ENCODE measurements at regions not wholly inside any gene's neighbourhood (a gene's known extent, or its start where the extent isn't known, plus 50 kb on each side); places are given as distances from the start of the nearest gene placed in this dataset.

- Histone ChIP-seq H3K27me3 (ENCODE audit: control insufficient read depth, insufficient read depth, low read length) (peaks cover 5% of the 10 kb centered on the region; the same call in 1 of the 2 replicates), H3K4me3 (ENCODE audit: low read depth, low read length) (no peak overlapping the region), H3K4me1 (ENCODE audit: control insufficient read depth, insufficient read depth, low read length) (peaks cover 6% of the 10 kb centered on the region; the same call in 1 of the 2 replicates), H3K9me3 (ENCODE audit: control insufficient read depth, insufficient read depth, low read depth, low read length) (no peaks in the 10 kb centered on the region), H3K9ac (ENCODE audit: low read length) (no peak overlapping the region), H3K36me3 (ENCODE audit: control insufficient read depth, insufficient read depth, low read length) (no peaks in the 10 kb centered on the region), H3K27ac (ENCODE audit: low read depth, low read length) (no peak overlapping the region)
Measured at GRCh38 chr12:3355378-3355900, 135.6 kb upstream of the PRMT8 start.

GRCh38 chr12:3357950-3358525 lies 133.0 kb upstream of the PRMT8 start:
- Histone ChIP-seq H3K4me1 (ENCODE audit: control insufficient read depth, insufficient read depth, low read length) (peaks cover 6% of the 10 kb centered on the region; the same call in 1 of the 2 replicates), H3K36me3 (ENCODE audit: control insufficient read depth, insufficient read depth, low read length) (no peaks in the 10 kb centered on the region), H3K27ac (ENCODE audit: low read depth, low read length) (no peak overlapping the region), H3K27me3 (ENCODE audit: control insufficient read depth, insufficient read depth, low read length) (peaks cover 6% of the 10 kb centered on the region; the same call in 1 of the 2 replicates), H3K4me3 (ENCODE audit: low read depth, low read length) (no peak overlapping the region), H3K9ac (ENCODE audit: low read length) (no peak overlapping the region), H3K9me3 (ENCODE audit: control insufficient read depth, insufficient read depth, low read depth, low read length) (no peaks in the 10 kb centered on the region)

GRCh38 chr12:3359478-3359877 lies 131.5 kb upstream of the PRMT8 start:
- Histone ChIP-seq H3K27me3 (ENCODE audit: control insufficient read depth, insufficient read depth, low read length) (peaks cover 20% of the 10 kb centered on the region), H3K4me1 (ENCODE audit: control insufficient read depth, insufficient read depth, low read length) (peaks cover 6% of the 10 kb centered on the region; the same call in 1 of the 2 replicates), H3K9ac (ENCODE audit: low read length) (no peak overlapping the region), H3K4me3 (ENCODE audit: low read depth, low read length) (no peak overlapping the region), H3K27ac (ENCODE audit: low read depth, low read length) (no peak overlapping the region), H3K9me3 (ENCODE audit: control insufficient read depth, insufficient read depth, low read depth, low read length) (no peaks in the 10 kb centered on the region), H3K36me3 (ENCODE audit: control insufficient read depth, insufficient read depth, low read length) (no peaks in the 10 kb centered on the region)

DNA sequence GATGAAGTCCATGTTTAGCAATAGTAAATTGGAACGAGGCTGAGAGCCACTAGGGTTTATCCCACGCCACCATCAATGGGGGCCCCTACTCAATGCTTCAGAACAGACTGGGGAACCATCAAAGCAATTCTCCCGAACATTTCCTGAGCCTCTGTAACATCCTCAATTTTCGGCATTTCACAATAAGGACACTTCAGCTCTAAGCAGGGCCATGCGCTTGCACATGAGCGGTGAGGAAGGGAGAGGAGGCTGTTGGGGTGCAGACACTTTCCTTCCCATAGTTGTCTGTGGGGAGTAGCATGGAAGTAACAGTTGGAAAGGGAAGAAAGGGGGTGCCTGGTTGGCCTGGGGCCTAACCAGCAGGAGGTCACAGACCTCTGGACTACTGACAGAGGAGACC lies 129.9 kb upstream of the PRMT8 start:
- H3K36me3 ChIP-seq (ENCODE audit: control insufficient read depth, insufficient read depth, low read length) = no peaks in the 10 kb centered on the region
- H3K9ac ChIP-seq (ENCODE audit: low read length) = no peak overlapping the region
- peaks cover 10% of the 10 kb centered on the region for H3K4me1 ChIP-seq (ENCODE audit: control insufficient read depth, insufficient read depth, low read length)
- H3K9me3 ChIP-seq (ENCODE audit: control insufficient read depth, insufficient read depth, low read depth, low read length) = no peaks in the 10 kb centered on the region
- H3K27me3 ChIP-seq (ENCODE audit: control insufficient read depth, insufficient read depth, low read length) = peaks cover 31% of the 10 kb centered on the region
- H3K4me3 ChIP-seq (ENCODE audit: low read depth, low read length) = no peak overlapping the region
- H3K27ac ChIP-seq (ENCODE audit: low read depth, low read length) = no peak overlapping the region

DNA sequence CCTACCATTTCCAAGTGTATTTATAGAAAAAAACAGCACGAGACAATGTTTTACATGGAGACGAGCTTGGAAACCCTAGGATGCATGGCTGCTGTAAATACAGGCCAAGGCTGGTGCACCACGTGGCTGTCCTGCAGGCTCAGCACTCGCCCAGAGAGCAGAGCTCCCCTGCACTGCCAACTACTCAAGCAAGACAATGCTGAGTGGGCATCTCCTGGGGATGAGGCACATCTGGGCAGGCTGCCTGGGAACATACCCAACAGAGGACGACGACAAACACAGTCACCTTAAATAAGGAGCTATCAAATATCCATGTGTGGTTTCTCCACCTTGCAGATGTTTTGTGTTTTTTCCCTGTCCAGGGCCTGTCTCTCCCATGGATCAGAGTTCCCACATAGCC lies 128.3 kb upstream of the PRMT8 start:
- H3K36me3 ChIP-seq (ENCODE audit: control insufficient read depth, insufficient read depth, low read length) = no peaks in the 10 kb centered on the region
- H3K27ac ChIP-seq (ENCODE audit: low read depth, low read length) = no peak overlapping the region
- peaks cover 12% of the 10 kb centered on the region for H3K4me1 ChIP-seq (ENCODE audit: control insufficient read depth, insufficient read depth, low read length)
- no peak overlapping the region for H3K4me3 ChIP-seq (ENCODE audit: low read depth, low read length)
- no peak overlapping the region for H3K9ac ChIP-seq (ENCODE audit: low read length)
- H3K9me3 ChIP-seq (ENCODE audit: control insufficient read depth, insufficient read depth, low read depth, low read length) = no peaks in the 10 kb centered on the region
- peaks cover 46% of the 10 kb centered on the region for H3K27me3 ChIP-seq (ENCODE audit: control insufficient read depth, insufficient read depth, low read length)

DNA sequence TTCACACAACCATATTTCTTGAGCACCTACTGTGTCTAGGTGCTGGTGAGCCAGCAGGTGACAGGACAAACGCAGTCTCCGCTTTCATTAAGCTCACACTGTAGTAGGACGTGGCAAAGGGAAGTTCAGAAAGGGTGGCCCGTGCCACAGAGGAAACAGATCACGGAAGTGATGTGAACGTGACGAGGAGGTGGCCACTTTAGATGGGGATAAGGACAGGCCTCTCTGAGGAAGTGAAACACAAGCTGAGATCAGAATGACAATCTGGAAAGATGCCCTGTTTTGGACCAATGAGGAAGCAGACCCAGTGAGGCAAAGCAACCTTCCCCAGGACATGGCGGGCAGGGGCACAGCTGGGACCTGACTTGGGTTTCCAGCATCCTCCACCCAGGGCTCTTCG lies 127.4 kb upstream of the PRMT8 start:
- Histone ChIP-seq H3K27me3 (ENCODE audit: control insufficient read depth, insufficient read depth, low read length) (peaks cover 53% of the 10 kb centered on the region), H3K36me3 (ENCODE audit: control insufficient read depth, insufficient read depth, low read length) (no peaks in the 10 kb centered on the region), H3K9ac (ENCODE audit: low read length) (no peak overlapping the region), H3K4me1 (ENCODE audit: control insufficient read depth, insufficient read depth, low read length) (peaks cover 12% of the 10 kb centered on the region), H3K9me3 (ENCODE audit: control insufficient read depth, insufficient read depth, low read depth, low read length) (no peaks in the 10 kb centered on the region), H3K4me3 (ENCODE audit: low read depth, low read length) (no peak overlapping the region), H3K27ac (ENCODE audit: low read depth, low read length) (no peak overlapping the region)

GRCh38 chr12:3364226-3364625 lies 126.8 kb upstream of the PRMT8 start:
- H3K4me3 ChIP-seq (ENCODE audit: low read depth, low read length) = no peak overlapping the region
- H3K9ac ChIP-seq (ENCODE audit: low read length) = no peak overlapping the region
- peaks cover 6% of the 10 kb centered on the region for H3K4me1 ChIP-seq (ENCODE audit: control insufficient read depth, insufficient read depth, low read length)
- no peak overlapping the region for H3K27ac ChIP-seq (ENCODE audit: low read depth, low read length)
- H3K27me3 ChIP-seq (ENCODE audit: control insufficient read depth, insufficient read depth, low read length) = peaks cover 56% of the 10 kb centered on the region
- no peaks in the 10 kb centered on the region for H3K36me3 ChIP-seq (ENCODE audit: control insufficient read depth, insufficient read depth, low read length)
- H3K9me3 ChIP-seq (ENCODE audit: control insufficient read depth, insufficient read depth, low read depth, low read length) = no peaks in the 10 kb centered on the region

DNA sequence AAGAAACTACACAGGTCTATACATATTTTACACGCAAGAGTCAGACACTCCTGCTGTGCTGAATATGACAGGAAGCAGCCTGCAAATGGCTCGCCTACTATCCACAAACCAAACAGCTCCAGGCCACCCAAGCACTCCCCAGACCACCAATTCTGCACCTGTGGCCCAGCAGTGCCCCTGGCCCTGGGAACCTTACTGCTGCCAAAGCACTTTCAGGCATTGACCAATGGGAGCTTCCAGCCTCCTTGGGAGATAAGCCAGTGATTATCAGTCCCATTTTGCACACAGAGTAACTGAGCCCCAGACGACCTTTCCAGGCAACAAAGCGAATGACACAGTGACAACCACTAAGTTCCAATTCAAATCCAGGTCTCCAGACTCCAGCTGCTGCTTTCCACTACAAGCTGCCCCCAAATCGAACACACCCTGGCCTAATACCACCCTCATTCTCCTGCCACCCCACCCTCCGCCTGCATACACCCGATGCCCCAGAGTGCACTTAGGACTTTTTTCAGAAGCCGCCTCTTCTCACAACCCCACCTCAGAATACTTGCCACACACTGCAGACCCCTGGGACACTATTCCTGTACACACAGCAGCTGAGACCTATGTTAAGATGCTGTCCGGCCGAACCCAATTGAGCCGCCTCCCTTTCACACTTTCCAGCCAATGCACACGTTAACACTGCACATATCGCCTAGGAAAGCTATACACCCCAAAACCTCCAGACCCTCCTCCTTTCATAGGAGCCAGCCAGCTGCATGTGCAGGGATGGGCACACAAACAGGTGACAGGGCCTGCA lies 126.1 kb upstream of the PRMT8 start:
- Histone ChIP-seq H3K27ac (ENCODE audit: low read depth, low read length) (no peak overlapping the region), H3K4me1 (ENCODE audit: control insufficient read depth, insufficient read depth, low read length) (peaks cover 6% of the 10 kb centered on the region), H3K9me3 (ENCODE audit: control insufficient read depth, insufficient read depth, low read depth, low read length) (no peaks in the 10 kb centered on the region), H3K27me3 (ENCODE audit: control insufficient read depth, insufficient read depth, low read length) (peaks cover 57% of the 10 kb centered on the region), H3K4me3 (ENCODE audit: low read depth, low read length) (peak overlapping the region; percentile 72), H3K36me3 (ENCODE audit: control insufficient read depth, insufficient read depth, low read length) (no peaks in the 10 kb centered on the region), H3K9ac (ENCODE audit: low read length) (no peak overlapping the region)

DNA sequence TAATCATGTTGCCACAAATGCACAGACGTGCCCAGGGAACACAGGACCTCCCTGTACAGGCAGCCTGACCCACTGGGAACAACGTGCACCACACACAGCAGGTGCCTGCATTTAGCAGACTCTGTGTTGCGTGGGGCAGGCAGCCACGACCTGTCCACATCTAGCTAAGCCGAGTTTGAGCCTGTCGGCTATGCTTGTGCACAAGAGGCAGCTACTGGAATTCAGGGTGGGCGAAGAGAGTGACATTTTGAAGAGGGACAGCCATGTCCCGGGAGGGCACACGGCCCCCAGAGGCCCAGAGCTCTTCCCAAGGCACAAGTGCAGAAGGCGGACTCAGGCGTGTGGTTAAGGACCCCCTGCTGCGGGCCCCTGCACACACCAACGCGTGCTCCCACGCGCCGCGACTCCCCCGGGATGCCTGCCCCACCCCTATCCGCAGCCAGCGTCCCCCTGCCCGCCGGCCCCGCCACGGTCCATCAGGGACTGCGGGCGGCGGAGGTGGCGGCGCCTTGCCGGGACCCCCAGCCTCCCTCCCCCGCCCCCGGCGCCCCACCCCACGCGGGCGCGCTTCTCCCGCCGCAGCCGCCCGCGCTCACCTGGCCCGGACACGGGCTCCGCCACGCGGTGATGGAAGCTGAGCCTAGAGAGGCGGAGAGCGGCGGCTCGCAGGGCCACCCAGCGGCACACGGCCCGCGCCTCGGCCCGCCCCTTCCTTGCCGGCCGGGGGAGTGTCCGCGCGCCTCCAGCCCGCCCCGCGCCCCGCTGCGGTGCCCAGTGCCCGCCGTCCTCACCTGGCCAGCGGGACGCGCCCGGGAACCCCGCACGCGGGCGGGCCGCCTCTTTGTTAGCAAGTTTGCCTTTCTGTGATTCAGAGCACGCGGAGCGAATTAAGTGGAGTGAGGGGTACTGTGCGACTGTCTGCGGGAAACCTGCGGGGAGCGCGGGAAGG lies 125.3 kb upstream of the PRMT8 start:
- Histone ChIP-seq H3K27me3 (ENCODE audit: control insufficient read depth, insufficient read depth, low read length) (peaks cover 57% of the 10 kb centered on the region), H3K4me1 (ENCODE audit: control insufficient read depth, insufficient read depth, low read length) (peaks cover 6% of the 10 kb centered on the region), H3K27ac (ENCODE audit: low read depth, low read length) (no peak overlapping the region), H3K9me3 (ENCODE audit: control insufficient read depth, insufficient read depth, low read depth, low read length) (no peaks in the 10 kb centered on the region), H3K9ac (ENCODE audit: low read length) (no peak overlapping the region), H3K4me3 (ENCODE audit: low read depth, low read length) (peak overlapping the region; percentile 72), H3K36me3 (ENCODE audit: control insufficient read depth, insufficient read depth, low read length) (no peaks in the 10 kb centered on the region)

GRCh38 chr12:3366451-3367110 lies 124.4 kb upstream of the PRMT8 start:
- Histone ChIP-seq H3K9ac (ENCODE audit: low read length) (no peak overlapping the region), H3K9me3 (ENCODE audit: control insufficient read depth, insufficient read depth, low read depth, low read length) (no peaks in the 10 kb centered on the region), H3K27ac (ENCODE audit: low read depth, low read length) (no peak overlapping the region), H3K4me1 (ENCODE audit: control insufficient read depth, insufficient read depth, low read length) (peaks cover 6% of the 10 kb centered on the region), H3K36me3 (ENCODE audit: control insufficient read depth, insufficient read depth, low read length) (no peaks in the 10 kb centered on the region), H3K27me3 (ENCODE audit: control insufficient read depth, insufficient read depth, low read length) (peaks cover 57% of the 10 kb centered on the region), H3K4me3 (ENCODE audit: low read depth, low read length) (peak overlapping the region; percentile 72)
